Activated T-cell treated with anti-CD3 and anti-CD28 coated beads for 1 hour (primary cell): ENCODE measurements at regions not wholly inside any gene's neighbourhood (a gene's known extent, or its start where the extent isn't known, plus 50 kb on each side); places are given as distances from the start of the nearest gene placed in this dataset.

Experiments
- DNase-seq: peaks from one replicate; pipeline ENCODE4 v3.0.0-alpha.2; 2020; ENCODE audit warnings: low read depth

DNA sequence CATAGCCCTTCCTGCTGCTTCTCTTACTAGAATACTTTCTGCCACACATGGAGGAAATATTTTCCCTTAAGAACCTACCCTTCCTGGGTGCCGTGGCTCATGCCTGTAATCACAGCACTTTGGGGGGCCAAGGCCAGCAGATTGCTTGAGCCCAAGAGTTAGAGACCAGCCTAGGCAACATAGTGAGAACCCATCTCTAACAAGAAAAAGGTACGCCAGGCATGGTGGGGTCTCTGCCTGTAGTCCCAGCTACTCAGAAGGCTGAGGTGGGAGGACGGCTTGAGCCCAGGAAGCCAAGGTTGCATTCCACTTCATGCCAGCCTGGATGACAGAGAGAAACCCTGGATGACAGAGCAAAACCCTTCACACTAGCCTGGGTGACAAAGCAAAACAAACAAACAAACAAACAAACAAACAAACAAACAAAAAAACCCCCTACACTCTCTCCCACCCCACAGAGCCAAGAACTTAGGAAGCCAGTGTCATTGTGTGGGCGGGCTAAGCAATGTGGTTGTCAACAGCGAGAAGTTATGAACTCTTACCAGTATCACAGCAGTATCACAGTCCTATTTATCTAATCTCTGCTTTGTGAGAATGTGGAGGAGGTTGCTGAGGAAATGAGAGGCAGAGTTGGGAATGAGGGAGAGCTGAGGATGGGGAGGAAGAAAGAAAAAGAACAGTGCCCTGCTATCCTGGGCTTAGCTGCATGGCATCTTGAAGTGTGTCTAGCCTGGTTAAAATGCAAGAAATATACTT, 53.8 kb upstream of the CLEC14A start:
- DNase-seq, result no peak
